ENCODE measurements at regions not wholly inside any gene's neighbourhood (a gene's known extent, or its start where the extent isn't known, plus 50 kb on each side); places are given as distances from the start of the nearest gene placed in this dataset.
A peak's percentile ranks its signal among the peaks of the same experiment; 100 is the strongest.

DNA sequence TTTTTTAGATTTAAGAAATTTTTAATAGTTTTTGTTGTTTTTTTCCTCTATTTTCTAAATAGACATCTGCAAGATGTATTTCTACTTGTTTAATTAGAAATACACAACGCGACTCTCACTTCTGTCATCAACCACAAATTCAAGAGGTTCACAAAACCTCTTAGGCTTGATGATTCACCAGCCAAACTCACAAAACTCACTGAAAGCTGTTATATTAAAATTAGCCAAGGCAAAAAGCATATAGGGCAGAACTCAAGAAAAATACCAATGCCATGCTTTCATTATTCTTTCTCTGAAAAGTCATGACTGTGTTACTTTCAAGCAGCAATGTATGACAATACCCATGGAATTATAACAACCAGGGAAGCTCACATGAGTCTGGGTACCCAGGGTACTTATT lies 487.0 kb upstream of the RGS18 start:
- Histone ChIP-seq H3K9me3 (ENCODE audit: control extremely low read depth in 1 of 5, control insufficient read depth in 4 of 5, insufficient read depth in 2 of 5, low read depth in 1 of 5, low read length in 4 of 5) (no peaks in the 10 kb centered on the region), H3K4me3 (ENCODE audit: control insufficient read depth in 1 of 7, extremely low read depth in 1 of 7, insufficient read depth in 4 of 7, low read depth in 2 of 7, low read length in 6 of 7) (no peak overlapping the region), H3K27ac (ENCODE audit: insufficient read depth in 1 of 2, low read depth in 1 of 2, low read length in 2 of 2, poor library complexity in 1 of 2, severe bottlenecking in 2 of 2) (no peak overlapping the region), H3K27me3 (replicated peaks in 2 of 5; ENCODE audit: control insufficient read depth in 4 of 5, insufficient read depth in 5 of 5, low read length in 4 of 5) (no peaks in the 10 kb centered on the region), H3K4me1 (ENCODE audit: control extremely low read depth in 1 of 4, control insufficient read depth in 4 of 4, insufficient read depth in 4 of 4, low read length in 3 of 4) (no peaks in the 10 kb centered on the region), H3K36me3 (ENCODE audit: control insufficient read depth in 4 of 4, insufficient read depth in 4 of 4, low read length in 3 of 4) (no peaks in the 10 kb centered on the region)
- DNase-seq, result no peak
- ChIA-PET CTCF (interaction anchor here (0.7 kb wide), 1 partner anchor 10 kb away, joined by 3 read pairs; no protein-coding TSS in a partner anchor), POLR2A (no interaction called here)
- no CpG with 5 or more reads among the region's 2 CpGs for WGBS (ENCODE audit: insufficient coverage)

DNA sequence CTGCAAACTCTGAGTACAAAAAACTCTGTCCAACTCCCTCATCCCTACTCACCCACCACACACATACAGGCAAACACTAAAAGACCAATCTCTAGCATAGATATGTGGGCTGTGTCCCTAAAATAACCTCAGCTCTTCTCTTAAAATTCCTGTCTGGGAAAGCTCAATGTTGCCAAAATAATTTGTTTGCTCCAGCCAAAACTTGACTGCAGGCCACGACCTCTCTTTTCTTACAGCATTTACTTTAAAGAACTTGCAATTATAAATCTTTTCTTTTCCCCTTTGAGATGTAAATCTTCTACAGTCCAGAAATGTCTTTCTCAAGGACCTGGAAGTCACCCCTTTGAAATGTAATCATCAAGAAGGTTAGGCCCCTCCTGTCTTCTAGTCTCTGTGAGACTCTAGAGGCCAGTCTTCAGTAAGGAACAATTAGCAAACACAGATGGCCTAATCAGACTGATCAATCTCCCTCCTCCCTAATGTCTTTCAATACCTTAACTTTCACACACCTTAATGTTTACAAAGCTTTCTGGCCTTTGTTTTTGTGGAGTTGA lies 483.6 kb upstream of the RGS18 start:
- WGBS (ENCODE audit: insufficient coverage), result 92% methylated on average over 1 of the region's 1 CpG

DNA sequence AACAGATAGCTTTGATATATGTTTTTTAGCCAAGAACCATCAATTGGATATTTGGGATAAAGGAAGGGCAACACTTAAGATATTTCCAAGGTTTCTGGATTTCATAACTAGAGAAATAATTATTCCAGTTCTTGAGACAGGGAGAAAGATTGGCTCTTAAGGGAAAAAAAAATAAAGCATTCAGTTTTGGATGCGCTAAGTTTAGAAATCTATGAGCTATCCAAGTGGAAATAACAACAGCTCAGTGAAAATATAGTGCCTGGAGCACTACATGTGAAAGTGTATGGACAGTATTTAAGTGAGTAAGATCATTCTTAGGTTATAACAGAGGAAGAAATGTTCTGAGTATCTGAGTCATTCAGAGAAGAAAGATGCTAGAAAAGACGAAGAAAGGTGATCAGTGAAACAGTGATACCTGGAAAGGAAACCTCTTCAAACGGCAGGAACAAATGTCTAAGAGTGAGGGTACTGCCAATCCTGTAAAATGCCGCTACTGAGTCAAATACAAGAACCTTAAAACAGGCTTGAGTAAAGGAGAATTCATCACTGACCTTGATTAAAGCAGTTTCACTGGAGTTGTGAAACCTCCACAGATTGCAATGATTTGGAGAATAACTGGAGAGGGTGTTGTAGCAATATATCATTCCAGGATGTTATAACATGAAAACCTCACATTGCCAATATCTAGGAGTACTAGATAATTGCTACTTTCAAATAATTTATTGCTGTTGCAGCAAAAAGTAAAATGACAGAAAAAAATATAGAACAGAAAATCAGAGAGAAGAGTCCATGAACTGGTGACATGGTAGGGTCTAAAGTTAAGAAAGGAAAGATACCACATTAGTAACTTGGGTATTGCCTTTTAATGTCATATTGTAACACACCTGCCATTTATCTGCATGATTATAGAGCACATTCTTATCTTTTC lies 482.1 kb upstream of the RGS18 start:
- Histone ChIP-seq H3K9me3 (ENCODE audit: control extremely low read depth in 1 of 5, control insufficient read depth in 4 of 5, insufficient read depth in 2 of 5, low read depth in 1 of 5, low read length in 4 of 5) (no peaks in the 10 kb centered on the region), H3K27me3 (replicated peaks in 2 of 5; ENCODE audit: control insufficient read depth in 4 of 5, insufficient read depth in 5 of 5, low read length in 4 of 5) (no peaks in the 10 kb centered on the region), H3K36me3 (ENCODE audit: control insufficient read depth in 4 of 4, insufficient read depth in 4 of 4, low read length in 3 of 4) (no peaks in the 10 kb centered on the region), H3K4me3 (ENCODE audit: control insufficient read depth in 1 of 7, extremely low read depth in 1 of 7, insufficient read depth in 4 of 7, low read depth in 2 of 7, low read length in 6 of 7) (no peak overlapping the region), H3K27ac (ENCODE audit: insufficient read depth in 1 of 2, low read depth in 1 of 2, low read length in 2 of 2, poor library complexity in 1 of 2, severe bottlenecking in 2 of 2) (no peak overlapping the region), H3K4me1 (ENCODE audit: control extremely low read depth in 1 of 4, control insufficient read depth in 4 of 4, insufficient read depth in 4 of 4, low read length in 3 of 4) (no peaks in the 10 kb centered on the region)
- DNase-seq, result no peak
- CTCF ChIA-PET, result no interaction called here
- 100% methylated on average over 4 of the region's 4 CpGs for WGBS (ENCODE audit: insufficient coverage)
- POLR2A ChIA-PET, result no interaction called here

More for the DNA sequence above, 483.6 kb upstream of the RGS18 start:
- DNase-seq, result no peak
- H3K9me3 ChIP-seq (ENCODE audit: control extremely low read depth in 1 of 5, control insufficient read depth in 4 of 5, insufficient read depth in 2 of 5, low read depth in 1 of 5, low read length in 4 of 5), result no peaks in the 10 kb centered on the region
- no peaks in the 10 kb centered on the region for H3K27me3 ChIP-seq (replicated peaks in 2 of 5; ENCODE audit: control insufficient read depth in 4 of 5, insufficient read depth in 5 of 5, low read length in 4 of 5)
- no peaks in the 10 kb centered on the region for H3K36me3 ChIP-seq (ENCODE audit: control insufficient read depth in 4 of 4, insufficient read depth in 4 of 4, low read length in 3 of 4)
- no peak overlapping the region for H3K4me3 ChIP-seq (ENCODE audit: control insufficient read depth in 1 of 7, extremely low read depth in 1 of 7, insufficient read depth in 4 of 7, low read depth in 2 of 7, low read length in 6 of 7)
- H3K4me1 ChIP-seq (ENCODE audit: control extremely low read depth in 1 of 4, control insufficient read depth in 4 of 4, insufficient read depth in 4 of 4, low read length in 3 of 4), result no peaks in the 10 kb centered on the region
- POLR2A ChIA-PET, result no interaction called here
- H3K27ac ChIP-seq (ENCODE audit: insufficient read depth in 1 of 2, low read depth in 1 of 2, low read length in 2 of 2, poor library complexity in 1 of 2, severe bottlenecking in 2 of 2), result no peak overlapping the region
- CTCF ChIA-PET, result no interaction called here

DNA sequence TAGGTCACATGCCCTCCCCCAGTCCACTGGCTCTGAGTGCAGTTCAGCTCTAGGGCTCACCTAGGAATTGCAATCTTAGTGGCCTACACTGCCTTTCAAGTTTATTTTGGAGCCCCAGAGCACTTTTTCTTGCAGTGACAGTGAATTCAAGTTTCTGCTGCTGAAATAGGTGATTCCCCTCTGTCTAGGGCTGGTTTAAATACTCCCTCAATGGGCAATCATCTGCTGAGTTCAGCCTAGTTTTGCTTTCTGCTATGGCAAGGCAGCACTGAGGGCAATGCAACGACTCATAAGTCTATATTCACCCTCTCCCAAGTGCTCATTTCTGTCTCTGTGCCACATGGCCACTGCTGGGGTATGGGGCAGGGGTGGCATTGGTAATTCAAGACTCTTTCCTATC lies 472.6 kb upstream of the RGS18 start:
- ChIA-PET POLR2A (no interaction called here), CTCF (no interaction called here)
- Histone ChIP-seq H3K36me3 (ENCODE audit: control insufficient read depth in 4 of 4, insufficient read depth in 4 of 4, low read length in 3 of 4) (no peaks in the 10 kb centered on the region), H3K4me1 (ENCODE audit: control extremely low read depth in 1 of 4, control insufficient read depth in 4 of 4, insufficient read depth in 4 of 4, low read length in 3 of 4) (no peaks in the 10 kb centered on the region), H3K4me3 (ENCODE audit: control insufficient read depth in 1 of 7, extremely low read depth in 1 of 7, insufficient read depth in 4 of 7, low read depth in 2 of 7, low read length in 6 of 7) (no peak overlapping the region), H3K27ac (ENCODE audit: insufficient read depth in 1 of 2, low read depth in 1 of 2, low read length in 2 of 2, poor library complexity in 1 of 2, severe bottlenecking in 2 of 2) (no peak overlapping the region), H3K27me3 (replicated peaks in 2 of 5; ENCODE audit: control insufficient read depth in 4 of 5, insufficient read depth in 5 of 5, low read length in 4 of 5) (no peaks in the 10 kb centered on the region), H3K9me3 (ENCODE audit: control extremely low read depth in 1 of 5, control insufficient read depth in 4 of 5, insufficient read depth in 2 of 5, low read depth in 1 of 5, low read length in 4 of 5) (peaks cover 0 to 2% (median 0%) of the 10 kb centered on the region in 5 experiments)
- 100% methylated on average over 1 of the region's 1 CpG for WGBS (ENCODE audit: insufficient coverage)
- DNase-seq, result no peak

DNA sequence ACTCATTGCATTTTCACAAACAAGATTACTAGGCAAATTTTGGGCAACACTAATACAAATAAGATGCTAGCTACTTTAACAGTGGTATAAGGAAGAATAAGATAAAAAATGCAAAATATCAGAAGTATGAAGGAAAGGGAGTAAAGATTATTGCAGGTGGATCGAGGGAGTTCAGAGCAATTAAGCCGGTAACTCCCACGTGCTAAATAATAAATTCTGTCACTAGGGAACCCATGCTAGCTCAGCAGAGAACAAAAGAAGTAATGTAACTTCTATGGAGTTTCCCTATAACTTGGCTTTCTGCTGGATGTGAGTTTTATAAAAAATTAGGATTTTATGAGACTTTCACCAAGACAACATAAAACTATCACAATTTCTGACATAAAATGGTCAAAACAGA lies 470.5 kb upstream of the RGS18 start:
- no peak for DNase-seq
- H3K27ac ChIP-seq (ENCODE audit: insufficient read depth in 1 of 2, low read depth in 1 of 2, low read length in 2 of 2, poor library complexity in 1 of 2, severe bottlenecking in 2 of 2), result no peak overlapping the region
- no CpG with 5 or more reads among the region's 3 CpGs for WGBS (ENCODE audit: insufficient coverage)
- peaks cover 0 to 5% (median 0%) of the 10 kb centered on the region in 5 experiments for H3K9me3 ChIP-seq (ENCODE audit: control extremely low read depth in 1 of 5, control insufficient read depth in 4 of 5, insufficient read depth in 2 of 5, low read depth in 1 of 5, low read length in 4 of 5)
- ChIA-PET POLR2A (no interaction called here), CTCF (no interaction called here)
- no peaks in the 10 kb centered on the region for H3K4me1 ChIP-seq (ENCODE audit: control extremely low read depth in 1 of 4, control insufficient read depth in 4 of 4, insufficient read depth in 4 of 4, low read length in 3 of 4)
- no peaks in the 10 kb centered on the region for H3K36me3 ChIP-seq (ENCODE audit: control insufficient read depth in 4 of 4, insufficient read depth in 4 of 4, low read length in 3 of 4)
- no peaks in the 10 kb centered on the region for H3K27me3 ChIP-seq (replicated peaks in 2 of 5; ENCODE audit: control insufficient read depth in 4 of 5, insufficient read depth in 5 of 5, low read length in 4 of 5)
- H3K4me3 ChIP-seq (ENCODE audit: control insufficient read depth in 1 of 7, extremely low read depth in 1 of 7, insufficient read depth in 4 of 7, low read depth in 2 of 7, low read length in 6 of 7), result no peak overlapping the region

DNA sequence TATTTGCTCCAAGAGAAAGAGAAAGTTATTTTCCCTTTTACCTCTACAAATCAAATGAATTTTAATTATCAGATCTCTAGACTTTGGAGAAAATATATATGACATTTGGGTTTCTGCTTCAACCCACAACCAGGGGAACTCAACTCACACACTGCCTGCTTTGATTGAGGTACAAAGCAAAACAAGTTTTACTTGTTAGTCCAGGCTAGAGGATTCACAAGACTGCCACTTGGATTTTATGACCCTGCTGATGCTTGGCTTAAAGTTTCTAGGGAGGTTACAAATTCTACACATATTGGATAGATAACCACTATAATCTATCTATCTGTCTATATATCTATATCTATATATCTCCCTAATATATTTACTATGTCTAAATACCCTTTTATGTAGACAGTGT lies 467.3 kb upstream of the RGS18 start:
- Histone ChIP-seq H3K9me3 (ENCODE audit: control extremely low read depth in 1 of 5, control insufficient read depth in 4 of 5, insufficient read depth in 2 of 5, low read depth in 1 of 5, low read length in 4 of 5) (peaks cover 0 to 12% (median 0%) of the 10 kb centered on the region in 5 experiments), H3K27ac (ENCODE audit: insufficient read depth in 1 of 2, low read depth in 1 of 2, low read length in 2 of 2, poor library complexity in 1 of 2, severe bottlenecking in 2 of 2) (no peak overlapping the region), H3K36me3 (ENCODE audit: control insufficient read depth in 4 of 4, insufficient read depth in 4 of 4, low read length in 3 of 4) (no peaks in the 10 kb centered on the region), H3K4me1 (ENCODE audit: control extremely low read depth in 1 of 4, control insufficient read depth in 4 of 4, insufficient read depth in 4 of 4, low read length in 3 of 4) (peaks cover 0 to 6% (median 3%) of the 10 kb centered on the region in 4 experiments), H3K4me3 (ENCODE audit: control insufficient read depth in 1 of 7, extremely low read depth in 1 of 7, insufficient read depth in 4 of 7, low read depth in 2 of 7, low read length in 6 of 7) (no peak overlapping the region), H3K27me3 (replicated peaks in 2 of 5; ENCODE audit: control insufficient read depth in 4 of 5, insufficient read depth in 5 of 5, low read length in 4 of 5) (no peaks in the 10 kb centered on the region)
- ChIA-PET CTCF (no interaction called here), POLR2A (no interaction called here)
- no peak for DNase-seq

DNA sequence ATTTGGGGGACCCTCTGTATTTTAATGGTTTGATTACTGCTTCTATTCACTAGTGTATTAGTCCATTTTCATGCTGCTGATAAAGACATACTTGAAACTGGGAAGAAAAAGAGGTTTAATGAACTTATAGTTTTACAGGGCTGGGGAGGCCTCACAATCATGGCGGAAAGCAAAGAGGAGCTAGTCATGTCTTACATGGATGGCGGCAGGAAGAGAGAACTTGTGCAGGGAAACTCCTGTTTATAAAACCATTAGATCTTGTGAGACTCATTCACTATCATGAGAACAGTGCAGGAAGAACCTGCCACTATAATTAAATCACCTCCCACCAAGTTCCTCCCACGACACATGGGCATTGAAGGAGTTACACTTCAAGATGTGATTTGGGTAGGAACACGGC lies 464.5 kb upstream of the RGS18 start:
- 92% methylated on average over 2 of the region's 4 CpGs for WGBS (ENCODE audit: insufficient coverage)
- peak in 1 of 3 donors; percentile 6 for DNase-seq
- ChIA-PET CTCF (no interaction called here), POLR2A (no interaction called here)
- Histone ChIP-seq H3K27me3 (replicated peaks in 2 of 5; ENCODE audit: control insufficient read depth in 4 of 5, insufficient read depth in 5 of 5, low read length in 4 of 5) (no peaks in the 10 kb centered on the region), H3K4me1 (ENCODE audit: control extremely low read depth in 1 of 4, control insufficient read depth in 4 of 4, insufficient read depth in 4 of 4, low read length in 3 of 4) (peaks cover 0 to 14% (median 8%) of the 10 kb centered on the region in 4 experiments), H3K36me3 (ENCODE audit: control insufficient read depth in 4 of 4, insufficient read depth in 4 of 4, low read length in 3 of 4) (no peaks in the 10 kb centered on the region), H3K9me3 (ENCODE audit: control extremely low read depth in 1 of 5, control insufficient read depth in 4 of 5, insufficient read depth in 2 of 5, low read depth in 1 of 5, low read length in 4 of 5) (peaks cover 0 to 12% (median 0%) of the 10 kb centered on the region in 5 experiments), H3K27ac (ENCODE audit: insufficient read depth in 1 of 2, low read depth in 1 of 2, low read length in 2 of 2, poor library complexity in 1 of 2, severe bottlenecking in 2 of 2) (no peak overlapping the region), H3K4me3 (ENCODE audit: control insufficient read depth in 1 of 7, extremely low read depth in 1 of 7, insufficient read depth in 4 of 7, low read depth in 2 of 7, low read length in 6 of 7) (no peak overlapping the region)
